A549 (cell line): ENCODE measurements at regions not wholly inside any gene's neighbourhood (a gene's known extent, or its start where the extent isn't known, plus 50 kb on each side); places are given as distances from the start of the nearest gene placed in this dataset.

Experiments used
- ATAC-seq, 2 experiments: fragments of 200-7000 bp in 1 of 2; fragments of >200 bp in 1 of 2; cut with Nextera tagmentation in 1 of 2; cut with Tn5 transposase in 1 of 2; 3 replicates each; pipeline versions ENCODE4 v1.8.0 to v1.9.1; 2018 to 2020; ENCODE audit warnings: mild to moderate bottlenecking in 1 of 2, moderate library complexity in 1 of 2
- CTCF ChIA-PET: fragments of 300-600 bp; sonication (Branson Sonifier 250); formaldehyde crosslinking; extraction: SDS; loops from one replicate; lab custom pipeline; 2021; ENCODE audit warnings: antibody characterized with exemption, inconsistent platforms; lab: Yijun Ruan, JAX
- POLR2A ChIA-PET: fragments of 350-600 bp; formaldehyde crosslinking; extraction: SDS; loops from one replicate; lab custom pipeline; 2021; ENCODE audit warnings: antibody characterized with exemption, inconsistent platforms; lab: Yijun Ruan, JAX
- DNase-seq, 2 experiments: peaks; one replicate each; pipeline versions ENCODE4 v3.0.0 to v3.0.0-alpha.2; 2011 to 2016; ENCODE audit warnings: low read depth in 1 of 2, low spot score in 1 of 2
- FAIRE-seq: peaks from 2 replicates; lab custom pipeline; 2011; peaks lifted over from hg19 to GRCh38; lab: Jason Lieb, UNC
- H3K27ac ChIP-seq, 2 experiments: fragments of >200 bp; sonication (Bioruptor Twin); formaldehyde crosslinking; 3 replicates each; pipeline ENCODE4 v1.5.1; 2016 to 2017
- H3K4me1 ChIP-seq: fragments of >200 bp; sonication (Bioruptor Twin); formaldehyde crosslinking; 3 replicates; pipeline ENCODE4 v1.6.1; 2016
- H3K4me2 ChIP-seq: fragments of >200 bp; sonication (Bioruptor Twin); formaldehyde crosslinking; 3 replicates; pipeline ENCODE4 v1.6.1; 2016
- H3K4me3 ChIP-seq: fragments of >200 bp; sonication (Bioruptor Twin); formaldehyde crosslinking; 3 replicates; pipeline ENCODE4 v1.5.1; 2016
- H3K9me3 ChIP-seq: fragments of >200 bp; sonication (Bioruptor Twin); formaldehyde crosslinking; 3 replicates; pipeline ENCODE4 v1.6.1; 2016
- CEBPB ChIP-seq, 2 experiments: fragments of >200 bp in 1 of 2; sonication (Bioruptor Twin) in 1 of 2; formaldehyde crosslinking in 1 of 2; IDR thresholded peaks; 2 replicates each; pipeline ENCODE4 v1.6.1; 2012 to 2016
- EP300 ChIP-seq, 2 experiments: fragments of >200 bp; sonication (Bioruptor Twin); formaldehyde crosslinking; IDR thresholded peaks; 2 replicates in 1 of 2; 3 replicates in 1 of 2; pipeline ENCODE4 v1.6.1; 2016 to 2017
- FOSB ChIP-seq: fragments of 250-450 bp; sonication (Bioruptor Pico); IDR thresholded peaks from 2 replicates; pipeline ENCODE4 v1.5.0; 2020; ENCODE audit warnings: mild to moderate bottlenecking, moderate library complexity
- HDAC2 ChIP-seq: fragments of 200-600 bp; sonication (generic); IDR thresholded peaks from 2 replicates; pipeline ENCODE4 v1.6.1; 2016
- HEYL ChIP-seq: fragments of 250-450 bp; sonication (Bioruptor Pico); IDR thresholded peaks from 2 replicates; pipeline ENCODE4 v1.8.0; 2021; ENCODE audit warnings: mild to moderate bottlenecking, moderate library complexity
- HOXA7 ChIP-seq: fragments of 250-450 bp; sonication (Bioruptor Pico); IDR thresholded peaks from 2 replicates; pipeline ENCODE4 v1.5.0; 2020; ENCODE audit warnings: mild to moderate bottlenecking, moderate library complexity
- HOXB13 ChIP-seq: fragments of 250-450 bp; sonication (Bioruptor Pico); IDR thresholded peaks from 2 replicates; pipeline ENCODE4 v1.5.0; 2020; ENCODE audit warnings: low read depth, mild to moderate bottlenecking, moderate library complexity
- HOXB5 ChIP-seq: fragments of 250-450 bp; sonication (Bioruptor Pico); IDR thresholded peaks from 2 replicates; pipeline ENCODE4 v1.5.0; 2020; ENCODE audit warnings: mild to moderate bottlenecking, moderate library complexity
- JUN ChIP-seq, 2 experiments: fragments of >200 bp; sonication (Bioruptor Twin); formaldehyde crosslinking; IDR thresholded peaks; 2 replicates in 1 of 2; 3 replicates in 1 of 2; pipeline ENCODE4 v1.6.1; 2016 to 2017
- KDM1A ChIP-seq: fragments of 200-600 bp; sonication (generic); IDR thresholded peaks from 2 replicates; pipeline ENCODE4 v1.6.1; 2016; ENCODE audit warnings: low read depth, mild to moderate bottlenecking
- KDM5A ChIP-seq: fragments of 200-600 bp; sonication (generic); IDR thresholded peaks from 2 replicates; pipeline ENCODE4 v1.6.1; 2016; ENCODE audit warnings: antibody characterized with exemption, mild to moderate bottlenecking
- MAZ ChIP-seq: fragments of 150-350 bp; IDR thresholded peaks from 2 replicates; pipeline ENCODE4 v1.6.1; 2014; ENCODE audit warnings: antibody characterized with exemption, low read depth, low read length, borderline replicate concordance
- MYC ChIP-seq: IDR thresholded peaks from 2 replicates; pipeline ENCODE4 v1.6.1; 2012; ENCODE audit warnings: mild to moderate bottlenecking, inconsistent platforms, low read length, improper control_type of control experiment, borderline replicate concordance
- RARB ChIP-seq: fragments of 250-450 bp; sonication (Bioruptor Pico); IDR thresholded peaks from 2 replicates; pipeline ENCODE4 v1.8.0; 2021; ENCODE audit warnings: mild to moderate bottlenecking, moderate library complexity
- RFX5 ChIP-seq: fragments of 450-650 bp; IDR thresholded peaks from 2 replicates; pipeline ENCODE4 v1.7.1; 2014; ENCODE audit warnings: antibody characterized with exemption, mild to moderate bottlenecking, moderate library complexity
- RNF2 ChIP-seq: fragments of 200-600 bp; sonication (generic); IDR thresholded peaks from 2 replicates; pipeline ENCODE4 v1.6.1; 2016; ENCODE audit warnings: low read depth, mild to moderate bottlenecking, antibody characterized with exemption, moderate library complexity, borderline replicate concordance
- TP53 ChIP-seq: fragments of 250-450 bp; sonication (Bioruptor Pico); IDR thresholded peaks from 2 replicates; pipeline ENCODE4 v1.5.0; 2021; ENCODE audit warnings: mild to moderate bottlenecking, moderate library complexity
- ZC3H11A ChIP-seq: fragments of 450-650 bp; IDR thresholded peaks from 2 replicates; pipeline ENCODE4 v1.6.1; 2014; ENCODE audit warnings: antibody characterized with exemption, mild to moderate bottlenecking
- WGBS: methylation state at CpG from one replicate; pipeline ENCODE4 v1.1.6; 2017; ENCODE audit errors: missing lambda C conversion rate; 5-methylcytosine and 5-hydroxymethylcytosine counted together
- TF ChIP-seq, protein P1 (sequence below): IDR thresholded peaks from 2 replicates; pipeline ENCODE4 v1.6.1; 2012; ENCODE audit warnings: low read depth, borderline replicate concordance
- TF ChIP-seq, protein P2 (sequence below): fragments of 200-600 bp; sonication (generic); IDR thresholded peaks from 2 replicates; pipeline ENCODE4 v1.6.1; 2016; ENCODE audit warnings: antibody characterized with exemption, mild to moderate bottlenecking, moderate library complexity
- TF ChIP-seq, protein P3 (sequence below): IDR thresholded peaks from 2 replicates; pipeline ENCODE4 v1.6.1; 2012

DNA sequence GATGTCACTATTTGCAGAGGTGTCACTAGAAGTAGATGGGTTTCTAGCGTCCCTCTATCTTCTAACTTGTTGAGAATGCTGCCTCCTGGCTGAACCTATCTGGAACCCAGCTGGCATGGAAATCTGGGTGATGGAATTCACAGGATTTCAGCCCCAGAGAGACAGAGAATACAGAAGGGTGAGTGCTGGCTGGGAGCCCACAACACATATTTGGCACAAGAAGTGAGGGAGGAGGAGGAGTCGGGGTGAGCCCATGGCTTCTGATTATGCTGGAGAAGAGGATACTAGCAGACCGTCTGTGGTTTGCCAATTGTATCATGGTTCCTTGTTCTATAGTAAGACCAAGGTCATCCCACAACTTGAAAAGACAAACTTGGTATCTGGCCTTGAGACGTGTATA lies 557.8 kb upstream of the SALL1 start:
- TF ChIP-seq RFX5 (no peak), TP53 (CRISPR knock-in tag) (no peak)
- TF ChIP-seq, all 56 proteins: peak for 0
- Histone ChIP-seq H3K4me3 (no peak overlapping the region), H3K27ac (no peak overlapping the region), H3K4me2 (no peak overlapping the region), H3K9me3 (peaks cover 18% of the 10 kb centered on the region; the same call in 2 of the 3 replicates), H3K4me1 (no peaks in the 10 kb centered on the region)
- POLR2A ChIA-PET = no interaction called here
- CTCF ChIA-PET = no interaction called here
- FAIRE-seq (no peak), ATAC-seq (no peak), DNase-seq (no peak)
- WGBS = 15% methylated on average over 4 of the region's 4 CpGs

DNA sequence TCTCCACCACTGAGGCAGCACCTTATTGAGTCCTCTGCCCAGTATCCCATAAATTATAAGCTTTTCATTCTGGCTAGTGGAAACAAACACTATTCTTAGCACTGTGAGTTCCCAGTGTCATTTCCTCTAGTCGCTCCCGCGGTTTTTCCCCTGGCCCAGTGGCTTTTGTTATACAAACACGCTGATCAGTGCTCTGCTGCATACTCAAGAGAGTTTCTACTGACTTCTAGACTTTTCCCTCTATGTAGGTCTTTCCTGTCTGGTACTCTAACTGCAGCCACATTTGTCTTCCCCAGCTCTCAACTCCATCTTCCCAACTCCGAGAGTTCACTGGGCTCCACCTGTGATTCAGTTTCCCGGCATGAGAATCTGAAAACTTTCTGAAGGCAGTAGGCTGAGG lies 556.6 kb upstream of the SALL1 start:
- H3K4me1 ChIP-seq = no peaks in the 10 kb centered on the region
- no peak for ATAC-seq
- POLR2A ChIA-PET = no interaction called here
- H3K4me2 ChIP-seq = no peak overlapping the region
- no peak overlapping the region for H3K4me3 ChIP-seq
- no peak overlapping the region for H3K27ac ChIP-seq
- FAIRE-seq = no peak
- CTCF ChIA-PET = no interaction called here
- no peak for TF ChIP-seq EP300 (IDR thresholded peaks at IDR 0.05)
- no peak for TF ChIP-seq KDM5A
- no peak for TF ChIP-seq HOXB13 (CRISPR knock-in tag)
- TF ChIP-seq HEYL (CRISPR knock-in tag) = no peak
- TF ChIP-seq, protein P1, sequence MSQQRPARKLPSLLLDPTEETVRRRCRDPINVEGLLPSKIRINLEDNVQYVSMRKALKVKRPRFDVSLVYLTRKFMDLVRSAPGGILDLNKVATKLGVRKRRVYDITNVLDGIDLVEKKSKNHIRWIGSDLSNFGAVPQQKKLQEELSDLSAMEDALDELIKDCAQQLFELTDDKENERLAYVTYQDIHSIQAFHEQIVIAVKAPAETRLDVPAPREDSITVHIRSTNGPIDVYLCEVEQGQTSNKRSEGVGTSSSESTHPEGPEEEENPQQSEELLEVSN = no peak
- no peak for TF ChIP-seq ZC3H11A
- no peak for TF ChIP-seq MAZ
- TF ChIP-seq JUN (IDR thresholded peaks at IDR 0.05) = no peak
- TF ChIP-seq, protein P2, sequence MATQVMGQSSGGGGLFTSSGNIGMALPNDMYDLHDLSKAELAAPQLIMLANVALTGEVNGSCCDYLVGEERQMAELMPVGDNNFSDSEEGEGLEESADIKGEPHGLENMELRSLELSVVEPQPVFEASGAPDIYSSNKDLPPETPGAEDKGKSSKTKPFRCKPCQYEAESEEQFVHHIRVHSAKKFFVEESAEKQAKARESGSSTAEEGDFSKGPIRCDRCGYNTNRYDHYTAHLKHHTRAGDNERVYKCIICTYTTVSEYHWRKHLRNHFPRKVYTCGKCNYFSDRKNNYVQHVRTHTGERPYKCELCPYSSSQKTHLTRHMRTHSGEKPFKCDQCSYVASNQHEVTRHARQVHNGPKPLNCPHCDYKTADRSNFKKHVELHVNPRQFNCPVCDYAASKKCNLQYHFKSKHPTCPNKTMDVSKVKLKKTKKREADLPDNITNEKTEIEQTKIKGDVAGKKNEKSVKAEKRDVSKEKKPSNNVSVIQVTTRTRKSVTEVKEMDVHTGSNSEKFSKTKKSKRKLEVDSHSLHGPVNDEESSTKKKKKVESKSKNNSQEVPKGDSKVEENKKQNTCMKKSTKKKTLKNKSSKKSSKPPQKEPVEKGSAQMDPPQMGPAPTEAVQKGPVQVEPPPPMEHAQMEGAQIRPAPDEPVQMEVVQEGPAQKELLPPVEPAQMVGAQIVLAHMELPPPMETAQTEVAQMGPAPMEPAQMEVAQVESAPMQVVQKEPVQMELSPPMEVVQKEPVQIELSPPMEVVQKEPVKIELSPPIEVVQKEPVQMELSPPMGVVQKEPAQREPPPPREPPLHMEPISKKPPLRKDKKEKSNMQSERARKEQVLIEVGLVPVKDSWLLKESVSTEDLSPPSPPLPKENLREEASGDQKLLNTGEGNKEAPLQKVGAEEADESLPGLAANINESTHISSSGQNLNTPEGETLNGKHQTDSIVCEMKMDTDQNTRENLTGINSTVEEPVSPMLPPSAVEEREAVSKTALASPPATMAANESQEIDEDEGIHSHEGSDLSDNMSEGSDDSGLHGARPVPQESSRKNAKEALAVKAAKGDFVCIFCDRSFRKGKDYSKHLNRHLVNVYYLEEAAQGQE = no peak
- peaks cover 18% of the 10 kb centered on the region; the same call in 2 of the 3 replicates for H3K9me3 ChIP-seq
- no peak for DNase-seq
- 6% methylated on average over 6 of the region's 6 CpGs for WGBS

DNA sequence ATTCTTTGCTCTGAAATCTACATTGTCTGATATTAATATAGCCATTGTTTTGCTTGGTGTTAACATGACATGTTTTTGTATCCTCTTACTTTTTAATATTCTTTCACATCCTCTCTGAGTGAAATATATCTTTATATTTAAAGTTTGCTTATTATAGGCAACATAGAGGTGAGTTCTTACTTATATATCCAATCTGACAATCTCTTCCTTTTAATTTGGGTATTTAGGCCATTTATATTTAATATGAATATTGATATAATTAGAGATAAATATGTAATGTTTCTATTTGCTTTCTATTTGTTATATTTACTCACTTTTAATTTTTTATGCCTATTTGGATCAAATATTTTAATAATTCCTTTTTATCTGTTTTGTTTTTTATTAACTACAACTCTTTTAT lies 554.1 kb upstream of the SALL1 start:
- FAIRE-seq (no peak), ATAC-seq (no peak), DNase-seq (no peak)
- H3K27ac ChIP-seq = no peak overlapping the region
- H3K4me1 ChIP-seq = no peaks in the 10 kb centered on the region
- TF ChIP-seq CEBPB (IDR thresholded peaks at IDR 0.05) = no peak
- no peak for TF ChIP-seq FOSB (CRISPR knock-in tag)
- TF ChIP-seq, protein P2 = no peak
- TF ChIP-seq HOXA7 (CRISPR knock-in tag) = no peak
- TF ChIP-seq HDAC2 = no peak
- no peak for TF ChIP-seq RARB (CRISPR knock-in tag)
- no peak for TF ChIP-seq KDM1A
- TF ChIP-seq HOXB5 (CRISPR knock-in tag) = no peak
- no peak for TF ChIP-seq KDM5A
- TF ChIP-seq MYC = no peak
- TF ChIP-seq RNF2 = no peak
- no peak for TF ChIP-seq RFX5
- TF ChIP-seq, protein P1 = no peak
- TF ChIP-seq, protein P3, sequence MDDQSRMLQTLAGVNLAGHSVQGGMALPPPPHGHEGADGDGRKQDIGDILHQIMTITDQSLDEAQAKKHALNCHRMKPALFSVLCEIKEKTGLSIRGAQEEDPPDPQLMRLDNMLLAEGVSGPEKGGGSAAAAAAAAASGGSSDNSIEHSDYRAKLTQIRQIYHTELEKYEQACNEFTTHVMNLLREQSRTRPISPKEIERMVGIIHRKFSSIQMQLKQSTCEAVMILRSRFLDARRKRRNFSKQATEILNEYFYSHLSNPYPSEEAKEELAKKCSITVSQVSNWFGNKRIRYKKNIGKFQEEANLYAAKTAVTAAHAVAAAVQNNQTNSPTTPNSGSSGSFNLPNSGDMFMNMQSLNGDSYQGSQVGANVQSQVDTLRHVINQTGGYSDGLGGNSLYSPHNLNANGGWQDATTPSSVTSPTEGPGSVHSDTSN = no peak
- H3K9me3 ChIP-seq = peaks cover 18% of the 10 kb centered on the region; the same call in 2 of the 3 replicates
- ChIA-PET CTCF (no interaction called here), POLR2A (no interaction called here)
- H3K4me3 ChIP-seq = no peak overlapping the region
- H3K4me2 ChIP-seq = no peak overlapping the region
